ENCODE measurements at regions not wholly inside any gene's neighbourhood (a gene's known extent, or its start where the extent isn't known, plus 50 kb on each side); places are given as distances from the start of the nearest gene placed in this dataset.

DNA sequence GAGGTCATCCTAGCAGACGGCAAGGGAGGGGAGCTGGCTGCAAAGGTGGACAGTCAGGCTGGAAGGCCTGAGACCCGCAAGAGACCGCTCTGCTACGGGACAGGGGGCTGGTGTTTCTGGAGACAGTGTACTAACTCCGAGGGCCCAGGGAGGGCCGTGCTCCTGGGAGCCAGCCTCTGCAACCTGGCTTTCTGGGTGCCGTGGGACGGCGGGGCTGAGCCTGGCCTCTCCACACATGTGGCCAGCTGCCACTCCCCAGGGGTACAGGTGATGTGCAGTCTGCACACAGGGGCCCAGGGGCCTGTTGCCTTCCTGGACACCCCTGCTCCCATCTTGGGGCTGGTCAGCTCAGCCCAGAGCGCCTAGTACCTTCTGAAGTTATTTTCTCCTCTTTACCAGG lies 92.2 kb downstream of the MRPL36 start:
- no peaks in the 10 kb centered on the region for H3K36me3 ChIP-seq
- no peaks in the 10 kb centered on the region for H3K4me1 ChIP-seq
- TF ChIP-seq, protein P1, sequence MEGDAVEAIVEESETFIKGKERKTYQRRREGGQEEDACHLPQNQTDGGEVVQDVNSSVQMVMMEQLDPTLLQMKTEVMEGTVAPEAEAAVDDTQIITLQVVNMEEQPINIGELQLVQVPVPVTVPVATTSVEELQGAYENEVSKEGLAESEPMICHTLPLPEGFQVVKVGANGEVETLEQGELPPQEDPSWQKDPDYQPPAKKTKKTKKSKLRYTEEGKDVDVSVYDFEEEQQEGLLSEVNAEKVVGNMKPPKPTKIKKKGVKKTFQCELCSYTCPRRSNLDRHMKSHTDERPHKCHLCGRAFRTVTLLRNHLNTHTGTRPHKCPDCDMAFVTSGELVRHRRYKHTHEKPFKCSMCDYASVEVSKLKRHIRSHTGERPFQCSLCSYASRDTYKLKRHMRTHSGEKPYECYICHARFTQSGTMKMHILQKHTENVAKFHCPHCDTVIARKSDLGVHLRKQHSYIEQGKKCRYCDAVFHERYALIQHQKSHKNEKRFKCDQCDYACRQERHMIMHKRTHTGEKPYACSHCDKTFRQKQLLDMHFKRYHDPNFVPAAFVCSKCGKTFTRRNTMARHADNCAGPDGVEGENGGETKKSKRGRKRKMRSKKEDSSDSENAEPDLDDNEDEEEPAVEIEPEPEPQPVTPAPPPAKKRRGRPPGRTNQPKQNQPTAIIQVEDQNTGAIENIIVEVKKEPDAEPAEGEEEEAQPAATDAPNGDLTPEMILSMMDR (IDR thresholded peaks at IDR 0.05 in 8 of 11, conservative IDR thresholded peaks at IDR 0.05 in 3 of 11), result no peak
- TF ChIP-seq POLR2A (IDR thresholded peaks at IDR 0.05), result no peak
- no peak for TF ChIP-seq POLR2AphosphoS5 (IDR thresholded peaks at IDR 0.05)
- H3K27ac ChIP-seq, result no peak overlapping the region
- peaks cover 0 to 68% (median 24%) of the 10 kb centered on the region in 7 donors for H3K27me3 ChIP-seq (replicated peaks in 1 of 7)
- intact Hi-C loops (cut with DNase I; ENCODE audit: low total_unique reads), result no loop called here
- no peaks in the 10 kb centered on the region for H3K9me3 ChIP-seq
- DNase-seq, result no peak
- H3K4me3 ChIP-seq, result no peak overlapping the region
- WGBS, 5 donors, result 76 to 95% (median 87%) methylated on average over 5 to 10 of the region's 10 CpGs

DNA sequence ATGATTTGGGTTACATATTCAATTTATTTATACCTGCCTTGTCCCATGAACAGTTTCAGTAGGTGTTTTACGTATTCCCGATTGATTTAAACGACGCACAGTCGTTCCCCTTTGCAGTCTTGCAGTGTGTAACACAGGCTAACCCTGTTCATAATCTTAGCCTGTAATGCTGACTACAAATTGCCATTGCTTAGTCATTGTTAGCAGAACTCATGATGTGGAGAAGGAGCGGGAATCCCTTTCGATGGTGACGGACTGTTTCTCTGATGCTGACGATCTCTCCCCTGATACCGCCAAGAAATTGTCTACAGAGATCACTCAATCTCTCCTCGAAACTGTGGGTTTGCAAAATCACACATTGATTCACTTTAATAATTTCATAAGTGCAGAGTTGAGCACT lies 93.2 kb downstream of the MRPL36 start:
- TF ChIP-seq, protein P1 (IDR thresholded peaks at IDR 0.05 in 8 of 11, conservative IDR thresholded peaks at IDR 0.05 in 3 of 11), result no peak
- TF ChIP-seq POLR2A (IDR thresholded peaks at IDR 0.05), result no peak
- 69 to 86% (median 82%) methylated on average over 11 of the region's 11 CpGs for WGBS, 5 donors

DNA sequence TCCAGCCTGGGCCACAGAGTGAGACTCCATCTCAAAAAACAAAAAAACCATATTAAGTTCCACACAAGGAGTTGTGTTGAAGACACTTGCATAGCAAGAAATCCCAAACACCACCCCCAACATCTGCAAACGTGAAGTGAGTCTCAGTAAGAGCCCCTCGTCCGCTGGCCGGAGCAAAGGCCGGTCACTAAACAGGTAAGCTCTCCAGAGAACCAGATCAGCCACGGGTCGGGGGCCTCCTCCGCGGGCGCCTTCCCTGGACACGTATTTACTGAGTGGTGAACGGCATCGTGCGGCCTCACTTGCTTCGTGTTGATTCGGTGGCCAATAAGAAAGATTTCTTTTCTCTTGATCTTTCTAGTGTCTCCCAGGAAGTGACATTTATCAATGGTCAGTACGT lies 93.6 kb downstream of the MRPL36 start:
- H3K27ac ChIP-seq, result no peak overlapping the region
- intact Hi-C loops (cut with DNase I; ENCODE audit: low total_unique reads), result no loop called here

More for the DNA sequence above, 93.2 kb downstream of the MRPL36 start:
- Histone ChIP-seq H3K27me3 (replicated peaks in 1 of 7) (peaks cover 0 to 77% (median 24%) of the 10 kb centered on the region in 7 donors), H3K4me1 (no peaks in the 10 kb centered on the region), H3K36me3 (no peaks in the 10 kb centered on the region), H3K9me3 (no peaks in the 10 kb centered on the region), H3K4me3 (no peak overlapping the region), H3K27ac (no peak overlapping the region)
- DNase-seq, result no peak
- intact Hi-C loops (cut with DNase I; ENCODE audit: low total_unique reads), result no loop called here

DNA sequence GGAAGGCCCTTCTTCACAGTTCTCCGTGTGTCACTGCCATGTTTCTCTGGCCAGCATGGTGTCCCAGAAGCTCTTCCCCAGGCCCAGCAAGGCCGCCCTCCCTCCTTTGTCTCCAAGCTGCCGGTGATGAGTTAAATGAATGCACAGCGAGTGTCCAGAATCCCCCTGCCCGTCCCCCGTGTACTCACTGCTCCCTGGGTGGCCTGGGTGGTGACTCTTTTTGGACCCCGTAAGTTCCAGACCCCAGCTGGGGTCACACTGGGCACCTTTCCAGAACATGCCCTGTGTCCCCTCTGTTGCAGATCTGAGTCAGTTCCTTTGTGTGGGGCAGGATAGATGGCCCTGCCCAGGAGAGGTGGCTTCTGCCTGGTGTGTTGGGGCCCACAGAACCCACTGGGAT lies 95.0 kb downstream of the MRPL36 start:
- Histone ChIP-seq H3K4me3 (no peak overlapping the region), H3K36me3 (no peaks in the 10 kb centered on the region), H3K4me1 (no peaks in the 10 kb centered on the region), H3K9me3 (no peaks in the 10 kb centered on the region), H3K27me3 (replicated peaks in 1 of 7) (peaks cover 0 to 90% (median 24%) of the 10 kb centered on the region in 7 donors), H3K27ac (no peak overlapping the region)
- intact Hi-C loops (cut with DNase I; ENCODE audit: low total_unique reads), result no loop called here
- 58 to 87% (median 78%) methylated on average over 7 of the region's 7 CpGs for WGBS, 5 donors
- TF ChIP-seq, protein P1 (IDR thresholded peaks at IDR 0.05 in 8 of 11, conservative IDR thresholded peaks at IDR 0.05 in 3 of 11), result no peak
- TF ChIP-seq POLR2AphosphoS5 (IDR thresholded peaks at IDR 0.05), result no peak
- TF ChIP-seq POLR2A (IDR thresholded peaks at IDR 0.05), result no peak
- no peak for DNase-seq

More for the DNA sequence above, 93.6 kb downstream of the MRPL36 start:
- DNase-seq, result no peak
- Histone ChIP-seq H3K36me3 (no peaks in the 10 kb centered on the region), H3K9me3 (no peaks in the 10 kb centered on the region), H3K4me1 (no peaks in the 10 kb centered on the region), H3K4me3 (no peak overlapping the region), H3K27me3 (replicated peaks in 1 of 7) (peaks cover 0 to 81% (median 24%) of the 10 kb centered on the region in 7 donors)
- WGBS, 5 donors, result 86 to 92% (median 90%) methylated on average over 17 of the region's 17 CpGs
- TF ChIP-seq, protein P1 (IDR thresholded peaks at IDR 0.05 in 8 of 11, conservative IDR thresholded peaks at IDR 0.05 in 3 of 11), result no peak
- TF ChIP-seq POLR2A (IDR thresholded peaks at IDR 0.05), result no peak
- no peak for TF ChIP-seq POLR2AphosphoS5 (IDR thresholded peaks at IDR 0.05)

All from spleen (tissue), 11 donors.